Renal cortex interstitium (tissue), 11 donors: ENCODE measurements at regions not wholly inside any gene's neighbourhood (a gene's known extent, or its start where the extent isn't known, plus 50 kb on each side); places are given as distances from the start of the nearest gene placed in this dataset.

ENCODE experiments used
- DNase-seq, 11 donors: peaks; one replicate each; pipeline ENCODE4 v3.0.0-alpha.2; 2013; ENCODE audit warnings: low read depth in 9 of 11, low spot score in 4 of 11; ENCODE audit errors: extremely low read depth in 1 of 11

GRCh38 chr11:127242676-127243075, 242.1 kb upstream of the KIRREL3 start:
- DNase-seq, result no peak

GRCh38 chr11:127238321-127238720, 237.8 kb upstream of the KIRREL3 start:
- DNase-seq, result no peak

GRCh38 chr11:127236776-127237175, 236.2 kb upstream of the KIRREL3 start:
- DNase-seq, result no peak

GRCh38 chr11:127233998-127234397, 233.4 kb upstream of the KIRREL3 start:
- DNase-seq, result no peak

- DNase-seq, result no peak
These were observed 229.8 kb upstream of the KIRREL3 start for GRCh38 chr11:127230392-127230791.

- DNase-seq, result no peak
These were observed 226.4 kb upstream of the KIRREL3 start for GRCh38 chr11:127226949-127227348.

- DNase-seq, result peak in 1 of 11 donors; percentile 12
These were observed 225.8 kb upstream of the KIRREL3 start for GRCh38 chr11:127226380-127226779.

- no peak for DNase-seq
These were observed 225.0 kb upstream of the KIRREL3 start for GRCh38 chr11:127225619-127226018.

- DNase-seq, result no peak
These were observed 223.7 kb upstream of the KIRREL3 start for GRCh38 chr11:127224276-127224675.

GRCh38 chr11:127223633-127224032, 223.1 kb upstream of the KIRREL3 start:
- DNase-seq, result no peak

GRCh38 chr11:127223026-127223425, 222.5 kb upstream of the KIRREL3 start:
- DNase-seq, result no peak

- no peak for DNase-seq
These were observed 219.1 kb upstream of the KIRREL3 start for GRCh38 chr11:127219704-127220103.

- no peak for DNase-seq
These were observed 217.7 kb upstream of the KIRREL3 start for GRCh38 chr11:127218275-127218608.

GRCh38 chr11:127217452-127218274, 217.1 kb upstream of the KIRREL3 start:
- DNase-seq, result no peak

GRCh38 chr11:127205688-127206217, 205.2 kb upstream of the KIRREL3 start:
- DNase-seq, result no peak

- no peak for DNase-seq
These were observed 202.9 kb upstream of the KIRREL3 start for GRCh38 chr11:127203490-127203889.

- DNase-seq, result no peak
These were observed 201.5 kb upstream of the KIRREL3 start for GRCh38 chr11:127202105-127202504.

- no peak for DNase-seq
These were observed 198.8 kb upstream of the KIRREL3 start for GRCh38 chr11:127199306-127199801.

- no peak for DNase-seq
These were observed 195.0 kb upstream of the KIRREL3 start for GRCh38 chr11:127195501-127196120.

GRCh38 chr11:127194521-127194920, 194.0 kb upstream of the KIRREL3 start:
- DNase-seq, result no peak
